ENCODE measurements at regions not wholly inside any gene's neighbourhood (a gene's known extent, or its start where the extent isn't known, plus 50 kb on each side); places are given as distances from the start of the nearest gene placed in this dataset.
"Not testable (repeated sequence)": the region's sequence is repeated elsewhere in the genome, so short reads cannot be mapped to it uniquely, and the experiment has no call there.

- DNase-seq (ENCODE audit: low spot score), result no peak
- H3K27me3 ChIP-seq (replicated peaks; ENCODE audit: insufficient read depth), result no peaks in the 10 kb centered on the region
- no peak for TF ChIP-seq POLR2A (IDR thresholded peaks at IDR 0.05)
- TF ChIP-seq POLR2AphosphoS5 (IDR thresholded peaks at IDR 0.05), result no peak
- TF ChIP-seq CTCF (IDR thresholded peaks at IDR 0.05), result no peak
- H3K27ac ChIP-seq, result no peak overlapping the region
- intact Hi-C loops (cut with DNase I), result no loop called here
- WGBS, result 70% methylated on average over 6 of the region's 6 CpGs
- no peaks in the 10 kb centered on the region for H3K9me3 ChIP-seq
- no peaks in the 10 kb centered on the region for H3K36me3 ChIP-seq
- no peaks in the 10 kb centered on the region for H3K4me1 ChIP-seq (replicated peaks)
- no peak overlapping the region for H3K4me3 ChIP-seq
Measured at GRCh38 chr1:222377428-222378088, 170.3 kb downstream of the HHIPL2 start.

GRCh38 chr1:222376791-222377190 is 171.1 kb downstream of the HHIPL2 start:
- H3K27me3 ChIP-seq (replicated peaks; ENCODE audit: insufficient read depth); H3K9me3 ChIP-seq; H3K4me3 ChIP-seq; H3K27ac ChIP-seq; H3K36me3 ChIP-seq; DNase-seq (ENCODE audit: low spot score); H3K4me1 ChIP-seq (replicated peaks); intact Hi-C loops (cut with DNase I): not testable (repeated sequence)
- WGBS, result 91% methylated on average over 1 of the region's 1 CpG

GRCh38 chr1:222375701-222376100 is 172.2 kb downstream of the HHIPL2 start:
- TF ChIP-seq POLR2A (IDR thresholded peaks at IDR 0.05), result no peak
- TF ChIP-seq POLR2AphosphoS5 (IDR thresholded peaks at IDR 0.05), result no peak
- TF ChIP-seq CTCF (IDR thresholded peaks at IDR 0.05), result no peak
- intact Hi-C loops (cut with DNase I), result no loop called here
- Histone ChIP-seq H3K9me3 (no peaks in the 10 kb centered on the region), H3K4me3 (no peak overlapping the region), H3K27ac (no peak overlapping the region), H3K4me1 (replicated peaks) (no peaks in the 10 kb centered on the region), H3K36me3 (no peaks in the 10 kb centered on the region), H3K27me3 (replicated peaks; ENCODE audit: insufficient read depth) (no peaks in the 10 kb centered on the region)
- DNase-seq (ENCODE audit: low spot score), result no peak
- 94% methylated on average over 2 of the region's 2 CpGs for WGBS

GRCh38 chr1:222373831-222374602 is 173.9 kb downstream of the HHIPL2 start:
- Histone ChIP-seq H3K27me3 (replicated peaks; ENCODE audit: insufficient read depth) (no peaks in the 10 kb centered on the region), H3K9me3 (no peaks in the 10 kb centered on the region), H3K36me3 (no peaks in the 10 kb centered on the region), H3K4me3 (no peak overlapping the region), H3K27ac (no peak overlapping the region), H3K4me1 (replicated peaks) (no peaks in the 10 kb centered on the region)
- intact Hi-C loops (cut with DNase I), result no loop called here
- 49% methylated on average over 7 of the region's 7 CpGs for WGBS
- TF ChIP-seq POLR2A (IDR thresholded peaks at IDR 0.05) (no peak), CTCF (IDR thresholded peaks at IDR 0.05) (no peak)
- no peak for DNase-seq (ENCODE audit: low spot score)

GRCh38 chr1:222373216-222373615 is 174.7 kb downstream of the HHIPL2 start:
- TF ChIP-seq POLR2AphosphoS5 (IDR thresholded peaks at IDR 0.05) (no peak), CTCF (IDR thresholded peaks at IDR 0.05) (no peak), POLR2A (IDR thresholded peaks at IDR 0.05) (no peak)
- H3K9me3 ChIP-seq, result no peaks in the 10 kb centered on the region
- no peaks in the 10 kb centered on the region for H3K4me1 ChIP-seq (replicated peaks)
- H3K36me3 ChIP-seq, result no peaks in the 10 kb centered on the region
- intact Hi-C loops (cut with DNase I), result no loop called here
- DNase-seq (ENCODE audit: low spot score), result no peak
- no peak overlapping the region for H3K4me3 ChIP-seq
- H3K27ac ChIP-seq, result no peak overlapping the region
- no peaks in the 10 kb centered on the region for H3K27me3 ChIP-seq (replicated peaks; ENCODE audit: insufficient read depth)

All from prostate gland (tissue), 2 donors.